Thyroid gland (tissue), 4 donors: ENCODE measurements at regions not wholly inside any gene's neighbourhood (a gene's known extent, or its start where the extent isn't known, plus 50 kb on each side); places are given as distances from the start of the nearest gene placed in this dataset.

Experiments used
- DNase-seq, 2 donors: peaks; one replicate each; pipeline ENCODE4 v3.0.0-alpha.2; 2019
- H3K27ac ChIP-seq, 3 donors: fragments of 200-600 bp; sonication (generic); 1 replicate in 2 of 3; 2 replicates in 1 of 3; pipeline ENCODE4 v1.5.1; 2016 to 2019; ENCODE audit warnings: mild to moderate bottlenecking in 1 of 3, moderate library complexity in 1 of 3
- H3K27me3 ChIP-seq: fragments of 200-600 bp; sonication (generic); one replicate; pipeline ENCODE4 v1.5.1; 2019
- H3K36me3 ChIP-seq, 2 donors: fragments of 200-600 bp; sonication (generic); one replicate each; pipeline ENCODE4 v1.5.1; 2016 to 2019
- H3K4me1 ChIP-seq, 2 donors: fragments of 200-600 bp; sonication (generic); one replicate each; pipeline ENCODE4 v1.5.1; 2017 to 2019
- H3K4me3 ChIP-seq, 3 donors: fragments of 200-600 bp; sonication (generic); replicated peaks in 1 of 3; 1 replicate in 2 of 3; 2 replicates in 1 of 3; pipeline ENCODE4 v1.5.1; 2016; ENCODE audit warnings: mild to moderate bottlenecking in 1 of 3
- H3K9me3 ChIP-seq: fragments of 200-600 bp; sonication (generic); one replicate; pipeline ENCODE4 v1.5.1; 2017
- POLR2A ChIP-seq, 2 donors: fragments of 450-650 bp; IDR thresholded peaks; one replicate each; pipeline ENCODE4 v1.6.1; 2017; ENCODE audit warnings: antibody characterized with exemption in 2 of 2, mild to moderate bottlenecking in 2 of 2, moderate library complexity in 1 of 2
- WGBS, 2 donors: methylation state at CpG; one replicate each; pipeline ENCODE4 v1.1.5; 2017; 5-methylcytosine and 5-hydroxymethylcytosine counted together
- intact Hi-C: fragments of 100-400 bp; cut with DNase I; formaldehyde crosslinking; loops from one replicate; pipeline ENCODE4 v1.15.1; 2023
- TF ChIP-seq, protein P1 (sequence below), 6 experiments: fragments of 200-600 bp in 3 of 6; fragments of 450-650 bp in 3 of 6; sonication (generic) in 3 of 6; IDR thresholded peaks; one replicate each; pipeline ENCODE4 v1.5.1; 2016 to 2019; ENCODE audit warnings: antibody characterized with exemption in 6 of 6, mild to moderate bottlenecking in 2 of 6, inconsistent platforms in 1 of 6, moderate library complexity in 1 of 6

DNA sequence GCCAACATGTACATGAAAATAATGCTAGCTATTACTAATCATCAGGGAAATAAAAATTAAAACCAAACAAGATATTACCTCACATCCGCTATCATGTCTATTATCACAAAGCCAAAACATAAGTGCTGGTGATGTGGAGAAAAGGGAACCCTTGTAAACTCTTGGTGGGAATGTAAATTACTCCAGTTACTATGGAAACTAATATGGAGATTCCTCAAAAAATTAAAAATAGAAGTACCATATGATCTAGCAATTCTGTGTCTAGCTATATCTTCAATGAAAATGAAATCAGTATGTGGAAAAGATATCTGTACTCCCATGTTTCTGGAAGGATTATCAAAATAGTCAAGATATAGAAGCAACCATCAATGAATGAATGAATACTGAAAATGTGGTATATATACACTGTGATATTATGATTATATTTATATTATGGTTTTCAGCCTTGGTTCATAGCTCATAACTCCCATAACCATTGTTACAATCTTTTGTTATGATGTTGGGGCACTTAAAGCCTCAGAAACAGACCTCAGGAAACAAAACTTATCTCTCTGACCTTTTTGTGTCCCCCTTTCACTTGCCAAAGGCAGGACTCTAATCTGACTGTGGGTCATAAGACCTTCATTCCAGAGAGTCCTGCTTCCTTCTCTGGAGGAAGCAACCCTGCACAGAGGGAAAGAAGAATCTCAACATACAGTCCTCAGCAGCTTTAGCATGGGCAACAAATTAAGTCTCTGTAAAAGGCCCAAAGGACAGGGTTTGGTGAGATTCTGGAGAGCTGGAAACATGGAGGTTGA lies 933.2 kb downstream of the ADGRL3 start:
- no peaks in the 10 kb centered on the region for H3K27me3 ChIP-seq
- WGBS, 2 donors: 95 to 96% methylated on average over 1 of the region's 1 CpG
- H3K4me3 ChIP-seq: no peak overlapping the region
- H3K27ac ChIP-seq: no peak overlapping the region
- TF ChIP-seq, protein P1, sequence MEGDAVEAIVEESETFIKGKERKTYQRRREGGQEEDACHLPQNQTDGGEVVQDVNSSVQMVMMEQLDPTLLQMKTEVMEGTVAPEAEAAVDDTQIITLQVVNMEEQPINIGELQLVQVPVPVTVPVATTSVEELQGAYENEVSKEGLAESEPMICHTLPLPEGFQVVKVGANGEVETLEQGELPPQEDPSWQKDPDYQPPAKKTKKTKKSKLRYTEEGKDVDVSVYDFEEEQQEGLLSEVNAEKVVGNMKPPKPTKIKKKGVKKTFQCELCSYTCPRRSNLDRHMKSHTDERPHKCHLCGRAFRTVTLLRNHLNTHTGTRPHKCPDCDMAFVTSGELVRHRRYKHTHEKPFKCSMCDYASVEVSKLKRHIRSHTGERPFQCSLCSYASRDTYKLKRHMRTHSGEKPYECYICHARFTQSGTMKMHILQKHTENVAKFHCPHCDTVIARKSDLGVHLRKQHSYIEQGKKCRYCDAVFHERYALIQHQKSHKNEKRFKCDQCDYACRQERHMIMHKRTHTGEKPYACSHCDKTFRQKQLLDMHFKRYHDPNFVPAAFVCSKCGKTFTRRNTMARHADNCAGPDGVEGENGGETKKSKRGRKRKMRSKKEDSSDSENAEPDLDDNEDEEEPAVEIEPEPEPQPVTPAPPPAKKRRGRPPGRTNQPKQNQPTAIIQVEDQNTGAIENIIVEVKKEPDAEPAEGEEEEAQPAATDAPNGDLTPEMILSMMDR (IDR thresholded peaks at IDR 0.05): no peak
- TF ChIP-seq POLR2A (IDR thresholded peaks at IDR 0.05): no peak
- no peaks in the 10 kb centered on the region for H3K4me1 ChIP-seq
- intact Hi-C loops: no loop called here
- no peaks in the 10 kb centered on the region for H3K36me3 ChIP-seq
- DNase-seq: no peak
- no peaks in the 10 kb centered on the region for H3K9me3 ChIP-seq

DNA sequence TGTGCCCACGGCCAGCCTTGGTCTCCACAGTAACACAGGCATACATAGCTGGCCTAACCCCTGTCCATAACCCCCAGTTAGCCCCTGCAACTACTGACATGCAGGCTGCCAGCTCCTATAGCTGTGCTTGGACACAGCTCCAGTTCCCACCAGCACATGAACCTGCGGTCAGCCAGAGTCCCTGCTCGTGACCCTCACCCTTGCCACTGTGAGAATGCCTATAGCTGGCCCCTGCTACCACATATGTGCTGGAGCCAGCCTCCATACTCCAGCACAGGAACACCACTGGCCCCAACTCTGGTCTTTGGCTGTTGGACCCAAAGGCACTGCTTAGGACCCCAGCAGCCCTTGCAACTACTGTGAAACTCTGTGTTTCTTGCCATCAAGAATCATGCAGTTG lies 930.9 kb downstream of the ADGRL3 start:
- intact Hi-C loops: no loop called here
- DNase-seq: no peak
- Histone ChIP-seq H3K36me3 (no peaks in the 10 kb centered on the region), H3K9me3 (no peaks in the 10 kb centered on the region), H3K4me3 (no peak overlapping the region), H3K27ac (no peak overlapping the region), H3K27me3 (no peaks in the 10 kb centered on the region), H3K4me1 (no peaks in the 10 kb centered on the region)
- WGBS, 2 donors: 74 to 100% methylated on average over 1 to 2 of the region's 3 CpGs
- TF ChIP-seq, protein P1 (IDR thresholded peaks at IDR 0.05): no peak
- TF ChIP-seq POLR2A (IDR thresholded peaks at IDR 0.05): no peak

GRCh38 chr4:62130637-62131036 lies 930.5 kb downstream of the ADGRL3 start:
- TF ChIP-seq POLR2A (IDR thresholded peaks at IDR 0.05): no peak
- TF ChIP-seq, protein P1 (IDR thresholded peaks at IDR 0.05): no peak
- no peak overlapping the region for H3K4me3 ChIP-seq
- H3K9me3 ChIP-seq: no peaks in the 10 kb centered on the region
- no peaks in the 10 kb centered on the region for H3K4me1 ChIP-seq
- no peak for DNase-seq
- H3K27me3 ChIP-seq: no peaks in the 10 kb centered on the region
- H3K27ac ChIP-seq: no peak overlapping the region
- intact Hi-C loops: no loop called here
- no peaks in the 10 kb centered on the region for H3K36me3 ChIP-seq

- H3K4me1 ChIP-seq: no peaks in the 10 kb centered on the region
- H3K4me3 ChIP-seq: no peak overlapping the region
- no peak for DNase-seq
- TF ChIP-seq, protein P1 (IDR thresholded peaks at IDR 0.05): no peak
- no peak for TF ChIP-seq POLR2A (IDR thresholded peaks at IDR 0.05)
- no peak overlapping the region for H3K27ac ChIP-seq
- H3K27me3 ChIP-seq: no peaks in the 10 kb centered on the region
- no peaks in the 10 kb centered on the region for H3K9me3 ChIP-seq
- WGBS, 2 donors: 67 to 74% methylated on average over 2 of the region's 2 CpGs
- H3K36me3 ChIP-seq: no peaks in the 10 kb centered on the region
- intact Hi-C loops: no loop called here
Observed at GRCh38 chr4:62130230-62130629, 930.1 kb downstream of the ADGRL3 start.
